GM12872 (cell line): ENCODE measurements at regions not wholly inside any gene's neighbourhood (a gene's known extent, or its start where the extent isn't known, plus 50 kb on each side); places are given as distances from the start of the nearest gene placed in this dataset.

Experiments used
- CTCF ChIP-seq: IDR thresholded peaks from 3 replicates; pipeline ENCODE4 v1.5.1; 2011; ENCODE audit warnings: low read depth, mild to moderate bottlenecking, low read length, moderate library complexity; ENCODE audit not compliant: insufficient read depth

DNA sequence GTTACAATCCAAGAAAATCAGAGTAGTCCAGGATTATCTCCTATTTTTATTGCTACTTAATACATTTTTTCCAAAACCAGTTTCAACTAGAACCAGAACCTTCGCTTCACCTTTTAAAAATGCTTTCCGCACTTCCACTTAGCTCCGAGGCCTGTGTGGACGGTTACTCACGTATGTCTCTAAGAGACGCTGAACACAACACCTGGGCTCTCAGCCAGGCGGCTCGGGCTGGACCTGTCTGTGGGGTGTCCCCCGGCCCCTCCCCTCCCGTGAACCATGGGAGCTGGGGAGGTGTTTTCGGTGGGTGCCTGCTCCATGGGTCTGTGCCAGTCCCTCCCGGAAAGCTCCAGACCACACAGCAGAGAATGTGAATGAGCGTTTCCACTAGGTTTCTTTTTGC is 223.8 kb downstream of the GLI2 start:
- no peak for TF ChIP-seq CTCF

- TF ChIP-seq CTCF, result no peak
Observed at GRCh38 chr2:120960770-120961366, 225.2 kb downstream of the GLI2 start.

GRCh38 chr2:120961396-120961795 is 225.7 kb downstream of the GLI2 start:
- TF ChIP-seq CTCF, result no peak

DNA sequence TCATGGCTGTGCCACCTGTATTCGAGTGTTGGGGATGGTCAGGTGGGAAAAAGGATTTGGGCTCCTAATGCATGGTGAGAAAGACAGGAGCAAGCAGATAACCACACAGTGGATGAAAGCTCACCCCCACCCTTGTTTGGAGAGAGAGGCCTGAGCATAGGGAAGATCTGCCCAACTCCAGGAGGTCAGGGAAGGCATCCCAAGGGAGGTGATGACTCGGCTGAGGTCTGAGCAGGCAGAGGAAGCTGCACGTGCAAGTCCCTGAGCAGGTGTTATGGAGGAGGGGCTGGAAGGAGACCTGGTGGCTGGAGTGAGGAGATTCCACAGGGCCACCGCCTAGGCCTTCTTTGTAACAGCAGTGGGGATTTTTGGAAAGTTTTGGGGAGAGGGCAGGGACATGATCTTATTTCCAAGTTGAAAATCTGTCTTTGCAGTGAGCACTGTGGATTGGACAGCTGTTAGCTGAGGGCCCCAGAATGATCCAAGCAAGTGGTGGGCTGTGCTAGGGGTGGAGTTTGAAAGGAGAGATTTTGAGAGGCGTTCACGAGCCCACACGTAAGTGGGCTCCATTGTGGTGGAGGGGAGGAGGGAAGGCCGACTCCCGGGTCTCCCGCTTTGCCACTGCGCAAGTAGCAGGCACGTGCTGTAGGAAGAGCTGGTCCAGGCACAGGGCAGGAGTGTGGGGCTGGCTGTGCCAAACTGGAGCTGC is 228.5 kb downstream of the GLI2 start:
- TF ChIP-seq CTCF, result no peak

- TF ChIP-seq CTCF, result no peak
Observed at GRCh38 chr2:120964819-120965218, 229.2 kb downstream of the GLI2 start.

DNA sequence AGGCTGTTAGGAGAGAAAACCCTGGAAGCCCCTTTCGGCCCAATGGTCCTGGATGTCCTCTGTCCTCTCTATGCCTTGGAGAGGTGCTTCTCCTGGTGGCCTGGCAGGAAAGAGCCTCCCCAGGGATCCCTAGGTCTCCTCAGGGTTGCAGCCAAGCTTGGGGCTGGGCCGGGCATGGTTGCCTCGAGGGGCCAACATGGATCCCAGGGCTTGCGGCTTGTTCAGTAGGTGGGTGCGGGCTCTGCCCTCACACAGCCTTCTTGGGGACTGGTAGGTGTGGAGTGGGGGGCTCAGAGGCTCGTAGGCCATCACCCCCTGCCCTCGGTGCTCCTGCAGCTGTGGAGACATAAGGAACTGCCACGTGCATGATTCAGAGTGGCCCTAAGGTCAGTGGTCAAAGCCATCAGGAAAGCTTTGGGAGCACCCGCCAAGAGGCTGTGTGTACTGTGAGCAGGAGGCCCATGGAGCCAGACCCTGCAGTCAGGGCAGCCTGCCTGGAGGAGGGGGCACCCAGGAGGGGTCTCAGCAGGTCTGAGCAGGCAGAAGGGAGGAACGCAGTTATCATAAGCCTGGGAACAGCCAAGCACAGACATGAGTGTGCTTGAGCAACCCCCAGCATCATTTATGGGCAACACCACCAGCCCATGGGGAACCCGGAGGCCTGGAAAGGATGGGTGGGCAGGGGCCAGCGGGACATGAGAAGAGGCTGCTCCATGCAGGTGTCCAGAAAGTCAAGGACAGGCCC is 231.0 kb downstream of the GLI2 start:
- no peak for TF ChIP-seq CTCF

- no peak for TF ChIP-seq CTCF
Observed at GRCh38 chr2:120968307-120969015, 232.8 kb downstream of the GLI2 start.
